AG09309 (cell line): ENCODE measurements at regions not wholly inside any gene's neighbourhood (a gene's known extent, or its start where the extent isn't known, plus 50 kb on each side); places are given as distances from the start of the nearest gene placed in this dataset.

ENCODE experiments used
- DNase-seq: peaks from one replicate; pipeline ENCODE4 v3.0.0-alpha.2; 2010; ENCODE audit warnings: low read depth
- H3K4me3 ChIP-seq: 2 replicates; pipeline ENCODE4 v1.5.1; 2011; ENCODE audit warnings: mild to moderate bottlenecking, low read depth, low read length, moderate library complexity; ENCODE audit not compliant: control insufficient read depth
- TF ChIP-seq, protein P1 (sequence below): IDR thresholded peaks from 2 replicates; pipeline ENCODE4 v1.5.1; 2011; ENCODE audit warnings: mild to moderate bottlenecking, low read depth, low read length, inconsistent platforms; ENCODE audit not compliant: insufficient read depth, control insufficient read depth; ENCODE audit errors: missing control alignments

DNA sequence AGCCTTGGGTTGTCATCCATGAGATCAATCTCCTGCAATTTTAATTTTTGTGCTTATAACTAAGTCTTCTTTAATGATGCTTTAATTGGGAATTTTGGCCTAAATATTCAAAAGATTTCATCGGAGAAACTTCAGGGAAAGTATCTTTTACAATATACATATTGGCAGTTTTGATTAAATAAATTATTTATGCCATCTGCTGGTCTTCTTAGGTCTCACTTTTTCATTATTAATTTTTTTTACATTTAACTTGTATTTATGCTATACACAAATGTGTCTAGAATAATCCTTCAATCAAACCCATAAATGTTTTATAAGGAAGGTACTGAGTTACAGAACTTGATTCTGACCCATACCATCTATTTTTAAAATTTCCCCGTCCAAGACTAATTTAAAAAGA is 95.1 kb upstream of the XPO1 start:
- DNase-seq: no peak
- TF ChIP-seq, protein P1, sequence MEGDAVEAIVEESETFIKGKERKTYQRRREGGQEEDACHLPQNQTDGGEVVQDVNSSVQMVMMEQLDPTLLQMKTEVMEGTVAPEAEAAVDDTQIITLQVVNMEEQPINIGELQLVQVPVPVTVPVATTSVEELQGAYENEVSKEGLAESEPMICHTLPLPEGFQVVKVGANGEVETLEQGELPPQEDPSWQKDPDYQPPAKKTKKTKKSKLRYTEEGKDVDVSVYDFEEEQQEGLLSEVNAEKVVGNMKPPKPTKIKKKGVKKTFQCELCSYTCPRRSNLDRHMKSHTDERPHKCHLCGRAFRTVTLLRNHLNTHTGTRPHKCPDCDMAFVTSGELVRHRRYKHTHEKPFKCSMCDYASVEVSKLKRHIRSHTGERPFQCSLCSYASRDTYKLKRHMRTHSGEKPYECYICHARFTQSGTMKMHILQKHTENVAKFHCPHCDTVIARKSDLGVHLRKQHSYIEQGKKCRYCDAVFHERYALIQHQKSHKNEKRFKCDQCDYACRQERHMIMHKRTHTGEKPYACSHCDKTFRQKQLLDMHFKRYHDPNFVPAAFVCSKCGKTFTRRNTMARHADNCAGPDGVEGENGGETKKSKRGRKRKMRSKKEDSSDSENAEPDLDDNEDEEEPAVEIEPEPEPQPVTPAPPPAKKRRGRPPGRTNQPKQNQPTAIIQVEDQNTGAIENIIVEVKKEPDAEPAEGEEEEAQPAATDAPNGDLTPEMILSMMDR: no peak
- H3K4me3 ChIP-seq: no peak overlapping the region

- no peak for DNase-seq
These were observed 94.4 kb upstream of the XPO1 start for GRCh38 chr2:61632276-61633169.

GRCh38 chr2:61631321-61631720 is 93.2 kb upstream of the XPO1 start:
- no peak overlapping the region for H3K4me3 ChIP-seq
- no peak for DNase-seq
- TF ChIP-seq, protein P1: no peak

More at GRCh38 chr2:61632276-61633169, 94.4 kb upstream of the XPO1 start:
- no peak overlapping the region for H3K4me3 ChIP-seq
- TF ChIP-seq, protein P1: no peak

- H3K4me3 ChIP-seq: no peak overlapping the region
- DNase-seq: no peak
- TF ChIP-seq, protein P1: no peak
These were observed 88.7 kb upstream of the XPO1 start for GRCh38 chr2:61626827-61627226.

- TF ChIP-seq, protein P1: no peak
These were observed 85.6 kb upstream of the XPO1 start for GRCh38 chr2:61623747-61624146.

DNA sequence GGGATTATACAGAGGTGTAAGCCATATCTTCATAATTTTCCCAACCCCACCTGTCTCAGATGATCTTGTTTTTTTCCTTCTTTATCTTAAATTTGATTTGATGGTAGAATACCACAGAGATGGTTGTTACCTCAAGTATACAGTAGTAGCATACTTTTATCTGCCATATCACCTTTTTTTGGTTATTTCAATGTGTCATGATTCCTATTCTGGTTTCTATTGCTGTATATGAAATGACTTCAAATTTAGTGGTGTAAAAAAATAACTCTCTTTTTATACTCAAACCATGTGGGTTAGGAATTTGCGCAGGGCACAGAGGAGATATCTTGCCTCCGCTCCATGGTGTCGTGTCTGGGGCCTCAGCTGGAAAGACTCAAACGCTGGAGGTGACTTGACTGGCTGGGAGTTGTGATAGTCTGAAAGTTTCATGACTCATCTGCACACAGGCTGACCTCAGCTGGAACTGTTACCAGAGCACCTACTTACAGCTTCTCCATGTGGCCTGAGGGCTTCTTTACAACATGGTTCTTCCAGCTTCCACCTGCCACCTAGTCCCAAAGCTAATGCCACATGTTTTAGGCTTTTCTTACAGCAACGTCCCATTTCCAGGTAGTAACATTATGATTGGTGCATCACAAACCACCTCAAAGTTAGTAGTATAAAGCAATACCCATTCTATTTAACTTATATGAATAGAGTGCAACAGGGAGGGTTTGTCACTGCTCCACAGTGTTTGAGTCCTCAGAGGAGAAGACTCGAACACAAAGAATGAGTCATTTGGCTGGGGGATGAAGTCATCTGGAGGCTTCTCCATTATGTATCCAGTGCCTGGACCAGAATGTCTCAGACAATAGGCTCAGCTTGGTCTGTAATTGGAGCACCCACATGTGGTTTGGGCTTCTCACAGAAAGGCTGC is 82.3 kb upstream of the XPO1 start:
- H3K4me3 ChIP-seq: no peak overlapping the region
- peak; percentile 54 for DNase-seq
- TF ChIP-seq, protein P1: no peak

More at GRCh38 chr2:61623747-61624146, 85.6 kb upstream of the XPO1 start:
- no peak overlapping the region for H3K4me3 ChIP-seq
- no peak for DNase-seq
